Activated CD8-positive, alpha-beta T cell treated with anti-CD3 and anti-CD28 coated beads, Interleukin-2, amount 10 ng/mL, durations not matched to agents 7 days and 5 days (primary cell): ENCODE measurements at regions not wholly inside any gene's neighbourhood (a gene's known extent, or its start where the extent isn't known, plus 50 kb on each side); places are given as distances from the start of the nearest gene placed in this dataset.

Experiments used
- ATAC-seq: fragments of 150-1000 bp; cut with Tn5 transposase; one replicate; pipeline ENCODE4 v1.10.0; 2021; ENCODE audit warnings: moderate library complexity
- CTCF ChIA-PET: fragments of 350-600 bp; sonication (Branson Sonifier 250); formaldehyde crosslinking; loops from one replicate; lab custom pipeline; 2021; ENCODE audit warnings: antibody characterized with exemption; lab: Charles Lee
- POLR2A ChIA-PET: fragments of 350-600 bp; sonication (Branson Sonifier 250); formaldehyde crosslinking; loops from one replicate; lab custom pipeline; 2021; ENCODE audit warnings: antibody characterized with exemption; lab: Charles Lee
- DNase-seq: peaks from one replicate; pipeline ENCODE4 v3.0.0-alpha.2; 2020
- H3K27ac Mint-ChIP-seq: one replicate; pipeline ENCODE4 v1.8.0; 2021; ENCODE audit warnings: mild to moderate bottlenecking, mixed read lengths
- H3K27me3 Mint-ChIP-seq: one replicate; pipeline ENCODE4 v1.8.0; 2021; ENCODE audit warnings: low read depth, mixed read lengths
- H3K36me3 Mint-ChIP-seq: one replicate; pipeline ENCODE4 v1.8.0; 2021; ENCODE audit warnings: low read depth, mixed read lengths
- H3K4me1 Mint-ChIP-seq: one replicate; pipeline ENCODE4 v1.8.0; 2021; ENCODE audit warnings: low read depth, mixed read lengths
- H3K4me3 Mint-ChIP-seq: one replicate; pipeline ENCODE4 v1.8.0; 2021; ENCODE audit warnings: mild to moderate bottlenecking, mixed read lengths
- H3K9me3 Mint-ChIP-seq: one replicate; pipeline ENCODE4 v1.8.0; 2022; ENCODE audit warnings: mixed read lengths; ENCODE audit not compliant: insufficient read depth

DNA sequence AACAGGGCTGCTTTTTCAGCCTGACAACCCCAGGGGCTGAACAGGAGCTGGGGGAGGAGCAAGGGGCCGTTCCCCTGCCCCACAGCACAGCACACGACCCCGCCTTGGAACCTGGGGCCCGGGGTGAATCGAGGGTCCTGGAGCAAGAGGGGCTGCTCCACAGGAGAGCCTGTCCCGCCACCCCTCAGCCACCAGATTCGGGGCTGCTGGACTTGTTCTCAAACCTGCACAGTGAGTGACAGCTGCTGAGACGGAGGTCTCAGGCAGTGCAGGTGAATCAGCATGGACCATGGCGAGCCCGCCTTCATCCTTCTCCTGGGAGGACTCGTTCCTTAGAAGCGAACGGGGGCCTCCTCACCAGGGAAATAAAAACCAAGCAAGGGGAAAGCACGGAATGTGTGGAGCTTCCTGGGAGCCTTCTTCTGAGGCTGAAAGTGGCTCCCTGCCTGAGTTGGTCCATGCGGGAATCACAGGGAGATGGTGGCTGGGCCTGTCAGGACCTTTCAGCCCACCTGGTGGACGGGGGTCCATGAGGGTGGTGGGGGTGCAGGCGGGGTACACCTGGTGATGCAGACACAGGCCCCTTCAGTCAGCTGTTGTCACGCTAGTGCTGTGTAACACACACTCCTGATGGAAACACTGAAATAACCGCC, 125.4 kb downstream of the SIK1 start:
- peaks cover 7% of the 10 kb centered on the region for H3K4me1 Mint-ChIP-seq
- H3K27ac Mint-ChIP-seq, result no peak overlapping the region
- DNase-seq (no peak), ATAC-seq (no peak)
- no peaks in the 10 kb centered on the region for H3K9me3 Mint-ChIP-seq
- no peaks in the 10 kb centered on the region for H3K27me3 Mint-ChIP-seq
- CTCF ChIA-PET, result no interaction called here
- no peaks in the 10 kb centered on the region for H3K36me3 Mint-ChIP-seq
- no peak overlapping the region for H3K4me3 Mint-ChIP-seq
- POLR2A ChIA-PET, result no interaction called here

DNA sequence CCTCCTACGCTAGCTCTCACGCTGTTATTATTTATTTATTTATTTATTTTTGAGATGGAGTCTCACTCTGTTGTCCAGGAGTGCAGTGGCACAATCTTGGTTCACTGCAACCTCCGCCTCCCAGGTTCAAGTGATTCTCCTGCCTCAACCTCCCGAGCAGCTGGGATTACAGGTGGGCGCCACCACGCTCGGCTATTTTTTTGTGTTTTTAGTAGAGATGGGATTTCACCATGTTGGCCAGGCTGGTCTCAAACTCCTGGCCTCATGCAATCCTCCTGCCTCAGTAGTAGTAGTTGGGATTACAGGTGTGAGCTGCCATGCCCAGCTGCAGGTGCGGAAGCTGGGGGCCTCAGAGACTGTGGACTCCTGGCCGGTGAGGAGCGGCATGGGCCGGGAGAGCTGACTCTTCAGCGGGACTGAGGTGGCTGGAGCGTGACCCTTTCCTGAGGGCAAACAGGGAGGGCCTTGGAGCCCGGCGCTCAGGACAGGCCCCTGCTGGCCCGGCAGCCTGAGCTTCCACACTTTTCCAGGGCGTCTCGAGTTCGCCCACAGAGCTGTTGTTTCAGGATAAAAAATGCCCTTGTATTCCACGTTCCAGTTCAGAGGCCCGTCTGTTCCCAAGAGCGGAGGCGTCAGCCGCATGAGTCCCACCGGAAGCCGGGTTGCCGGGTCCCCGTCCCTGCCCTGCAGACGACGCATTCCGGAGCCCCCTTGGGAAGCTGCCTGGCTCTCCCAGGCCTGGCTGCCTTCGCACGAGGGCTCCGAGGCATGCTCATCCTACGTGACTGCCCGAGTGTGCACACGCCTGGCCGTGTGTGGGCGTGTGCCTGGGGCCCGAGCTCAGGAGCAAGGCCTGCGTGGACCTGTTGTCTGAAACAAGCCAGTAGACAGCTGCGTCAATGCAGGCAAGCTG, 126.2 kb downstream of the SIK1 start:
- H3K36me3 Mint-ChIP-seq, result no peaks in the 10 kb centered on the region
- POLR2A ChIA-PET, result interaction anchor here (0.6 kb wide), 1 partner anchor 386 kb away, joined by 4 read pairs; no protein-coding TSS in a partner anchor

DNA sequence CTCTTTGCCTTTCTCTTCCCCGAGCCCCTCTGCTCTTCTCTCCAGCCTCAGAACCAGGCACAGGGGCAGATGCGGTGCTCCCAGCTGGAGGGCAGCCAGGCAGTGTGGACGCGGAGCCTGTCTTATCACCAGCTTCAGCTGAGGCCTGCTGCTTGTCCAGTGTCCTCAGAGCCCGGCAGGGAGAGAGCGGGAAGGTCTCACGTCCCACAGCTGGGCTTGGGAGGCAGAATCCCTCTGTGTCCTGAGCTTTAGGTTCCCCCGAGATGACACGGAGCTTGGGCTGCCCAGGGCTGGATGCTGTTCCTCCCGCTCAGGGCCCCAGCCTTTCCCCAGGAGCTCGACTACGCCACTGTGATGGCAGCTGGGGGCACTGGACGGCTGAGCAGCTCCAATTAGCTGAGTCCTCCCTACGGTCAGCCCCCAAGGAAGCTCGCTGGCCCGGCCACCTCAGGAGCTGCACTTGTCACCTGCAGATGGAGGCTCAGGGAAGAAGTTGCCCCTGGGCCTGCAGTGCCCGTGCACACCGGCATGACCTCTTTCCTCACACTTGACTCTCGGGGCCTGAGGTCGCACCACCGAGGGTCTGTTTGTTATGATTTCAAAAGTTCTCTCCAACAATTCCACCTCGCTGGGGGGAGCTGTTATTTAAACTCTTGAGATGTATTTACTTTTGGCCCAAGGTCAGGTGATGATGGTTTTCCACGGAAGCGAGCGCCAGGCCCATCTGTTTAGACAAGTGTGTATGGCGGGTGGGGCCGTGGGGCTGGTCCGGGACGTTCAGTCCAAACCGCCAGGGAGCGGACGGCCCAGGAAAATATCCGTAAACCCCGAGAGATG, 127.3 kb downstream of the SIK1 start:
- H3K4me1 Mint-ChIP-seq, result peaks cover 7% of the 10 kb centered on the region
- no peaks in the 10 kb centered on the region for H3K36me3 Mint-ChIP-seq
- POLR2A ChIA-PET, result interaction anchor here (0.6 kb wide), 2 partner anchors 21 to 385 kb away, joined by 3 to 4 read pairs; no protein-coding TSS in a partner anchor
- no peak overlapping the region for H3K27ac Mint-ChIP-seq
- no peak overlapping the region for H3K4me3 Mint-ChIP-seq
- no peaks in the 10 kb centered on the region for H3K9me3 Mint-ChIP-seq
- no peak for ATAC-seq
- peaks cover 8% of the 10 kb centered on the region for H3K27me3 Mint-ChIP-seq
- CTCF ChIA-PET, result interaction anchor here (1.1 kb wide), 1 partner anchor 16 kb away, joined by 3 read pairs; no protein-coding TSS in a partner anchor
- no peak for DNase-seq

More for the DNA sequence above, 126.2 kb downstream of the SIK1 start:
- no peaks in the 10 kb centered on the region for H3K9me3 Mint-ChIP-seq
- peaks cover under 1% of the 10 kb centered on the region for H3K27me3 Mint-ChIP-seq
- CTCF ChIA-PET, result no interaction called here
- ATAC-seq (no peak), DNase-seq (no peak)
- peaks cover 7% of the 10 kb centered on the region for H3K4me1 Mint-ChIP-seq
- H3K27ac Mint-ChIP-seq, result no peak overlapping the region
- no peak overlapping the region for H3K4me3 Mint-ChIP-seq

DNA sequence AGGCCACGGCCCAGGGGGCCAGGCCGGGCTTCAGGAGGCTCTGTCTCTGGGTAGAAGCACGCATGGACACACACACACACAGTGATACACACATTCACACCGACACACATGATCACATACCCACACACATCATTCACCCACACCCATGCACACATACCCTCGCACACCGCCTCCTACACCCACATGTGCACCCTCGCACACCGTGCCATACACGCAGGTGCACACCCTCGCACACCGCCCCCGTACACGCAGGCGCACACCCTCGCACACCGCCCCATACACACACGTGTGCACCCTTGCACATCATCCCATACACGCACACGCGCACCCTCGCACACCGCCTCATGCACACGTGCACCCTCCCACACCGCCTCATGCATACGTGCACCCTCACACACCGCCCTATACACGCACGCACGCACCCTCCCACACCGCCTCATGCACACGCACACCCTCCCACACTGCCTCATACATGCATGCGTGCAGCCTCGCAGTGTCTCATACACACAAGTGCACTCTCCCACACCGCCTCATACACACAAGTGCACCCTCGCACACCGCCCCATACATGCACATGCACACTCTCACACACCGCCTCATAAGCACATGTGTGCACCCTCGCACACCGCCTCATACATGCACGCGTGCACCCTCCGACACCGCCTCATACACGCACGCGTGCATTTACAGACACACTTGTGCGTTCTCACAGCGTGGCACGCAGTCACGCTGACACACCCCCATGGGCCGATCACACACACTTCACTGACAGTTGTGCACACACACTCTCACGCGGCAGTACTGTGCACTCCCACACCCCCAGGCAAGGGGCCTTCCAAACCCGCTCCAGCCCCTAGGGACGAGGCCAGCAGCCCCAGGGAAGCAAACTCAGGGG, 128.1 kb downstream of the SIK1 start:
- Mint-ChIP-seq H3K4me1 (peaks cover 3% of the 10 kb centered on the region), H3K9me3 (no peaks in the 10 kb centered on the region), H3K27ac (no peak overlapping the region), H3K4me3 (no peak overlapping the region), H3K36me3 (no peaks in the 10 kb centered on the region), H3K27me3 (peaks cover 13% of the 10 kb centered on the region)
- CTCF ChIA-PET, result interaction anchor here (1.1 kb wide), 1 partner anchor 17 kb away, joined by 3 read pairs; no protein-coding TSS in a partner anchor
- DNase-seq (no peak), ATAC-seq (no peak)
- POLR2A ChIA-PET, result interaction anchor here (0.6 kb wide), 1 partner anchor 20 kb away, joined by 3 read pairs; no protein-coding TSS in a partner anchor

DNA sequence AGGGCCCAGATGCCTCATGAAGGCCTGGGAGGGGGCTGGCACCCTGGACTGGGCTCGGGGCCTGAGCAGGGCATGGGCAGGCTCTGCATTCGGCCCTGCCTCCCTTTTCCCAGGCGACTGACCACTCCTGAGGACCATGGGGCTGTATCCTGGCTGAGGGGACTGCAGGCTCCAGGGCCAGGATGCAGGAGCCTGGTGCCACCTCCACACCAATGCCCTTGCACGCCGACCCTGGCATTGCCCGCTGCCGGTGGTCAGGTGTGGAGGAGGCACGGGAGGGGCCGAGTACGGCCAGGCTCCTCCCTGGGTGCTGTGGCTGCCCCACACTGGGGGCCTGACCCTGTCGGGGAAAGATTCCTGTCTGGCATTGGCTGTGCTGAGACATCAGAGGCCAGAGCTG, 128.9 kb downstream of the SIK1 start:
- POLR2A ChIA-PET, result no interaction called here
- Mint-ChIP-seq H3K4me3 (no peak overlapping the region), H3K27ac (no peak overlapping the region), H3K27me3 (peaks cover 13% of the 10 kb centered on the region), H3K4me1 (peaks cover 3% of the 10 kb centered on the region), H3K9me3 (no peaks in the 10 kb centered on the region), H3K36me3 (no peaks in the 10 kb centered on the region)
- ATAC-seq, result no peak
- CTCF ChIA-PET, result no interaction called here
- DNase-seq, result no peak

GRCh38 chr21:43297391-43297981, 128.7 kb downstream of the CRYAA start:
- ATAC-seq (no peak), DNase-seq (no peak)
- no peaks in the 10 kb centered on the region for H3K36me3 Mint-ChIP-seq
- H3K9me3 Mint-ChIP-seq, result no peaks in the 10 kb centered on the region
- H3K27me3 Mint-ChIP-seq, result peaks cover 13% of the 10 kb centered on the region
- no peak overlapping the region for H3K4me3 Mint-ChIP-seq
- ChIA-PET CTCF (no interaction called here), POLR2A (no interaction called here)
- peaks cover 6% of the 10 kb centered on the region for H3K4me1 Mint-ChIP-seq
- H3K27ac Mint-ChIP-seq, result no peak overlapping the region

DNA sequence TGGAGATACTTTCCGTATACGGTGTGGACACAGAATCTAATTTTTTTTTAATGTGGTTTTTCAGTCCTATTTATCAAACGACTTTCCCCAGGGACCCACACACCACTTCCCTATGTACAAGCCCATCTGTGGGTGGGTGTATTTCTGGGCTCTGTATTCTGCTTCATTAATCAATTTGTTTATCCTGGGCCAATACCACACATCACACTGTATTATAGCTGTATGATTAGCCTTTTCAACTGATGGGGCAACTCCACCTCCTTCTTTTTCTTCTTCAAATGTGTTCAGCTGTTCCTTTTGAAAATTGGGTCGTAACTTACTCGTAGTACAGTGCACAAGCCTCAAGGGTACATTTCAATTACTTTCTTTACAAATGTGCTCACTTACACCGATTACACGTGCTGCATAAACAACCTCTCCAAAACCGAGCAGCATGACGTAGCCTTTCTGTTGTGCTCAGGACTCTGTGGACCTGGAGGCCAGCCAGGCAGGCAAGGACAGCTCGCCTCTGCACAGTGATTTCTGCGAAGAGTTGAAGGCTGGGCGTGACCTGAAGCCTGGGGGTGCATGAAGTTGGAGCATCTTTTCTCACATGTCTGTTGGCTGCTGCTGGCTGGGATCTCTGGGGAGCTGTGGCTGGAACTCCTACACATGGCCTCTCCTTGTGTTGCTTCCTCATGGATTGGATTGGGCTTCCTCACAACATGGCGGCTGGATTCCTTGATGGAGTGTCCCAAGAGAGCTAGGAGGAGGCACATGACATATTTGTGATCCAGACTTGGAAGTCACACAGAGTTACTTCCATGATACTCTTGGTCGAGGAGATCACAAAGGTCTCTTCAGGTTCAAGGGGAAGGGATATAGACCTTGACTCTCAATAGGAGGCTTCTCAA, 126.5 kb downstream of the CRYAA start:
- ChIA-PET CTCF (no interaction called here), POLR2A (no interaction called here)
- Mint-ChIP-seq H3K27me3 (peaks cover 13% of the 10 kb centered on the region), H3K9me3 (no peaks in the 10 kb centered on the region), H3K4me3 (no peak overlapping the region), H3K27ac (no peak overlapping the region), H3K36me3 (no peaks in the 10 kb centered on the region), H3K4me1 (peaks cover 7% of the 10 kb centered on the region)
- DNase-seq (no peak), ATAC-seq (no peak)

DNA sequence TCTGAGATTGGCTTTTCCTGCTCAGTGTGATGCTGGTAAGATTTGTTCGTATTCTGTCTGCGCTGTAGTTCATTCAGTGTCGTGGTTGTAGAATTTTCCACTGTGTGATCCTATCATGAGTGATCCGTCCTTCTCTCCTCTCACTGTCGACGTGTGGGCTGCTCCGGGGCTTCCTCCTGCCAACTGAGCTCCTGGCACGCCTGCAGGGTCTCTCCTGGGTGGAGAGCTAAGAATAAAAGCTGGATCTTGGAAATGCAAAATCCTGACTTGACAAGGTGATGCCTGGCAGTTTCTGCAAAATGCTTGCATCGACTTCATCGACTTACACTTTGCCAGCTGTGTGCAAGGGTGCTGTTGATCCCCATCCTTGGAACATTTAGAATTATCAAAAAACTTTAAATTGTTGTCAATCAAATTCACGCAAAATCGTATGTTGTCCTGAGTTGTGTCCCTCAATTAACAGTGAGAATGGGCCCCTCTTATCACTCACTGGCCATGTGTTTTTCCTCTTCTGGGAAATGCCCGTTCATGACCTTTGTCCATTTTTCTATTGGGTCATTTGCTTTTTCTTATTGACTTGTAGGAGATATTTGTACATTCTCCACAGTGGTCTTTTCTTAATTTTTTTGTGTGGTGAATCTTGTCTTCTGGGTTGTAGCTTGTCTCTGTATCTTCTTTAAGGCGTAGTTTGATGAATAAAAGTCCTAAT, 125.5 kb downstream of the CRYAA start:
- POLR2A ChIA-PET, result no interaction called here
- no peaks in the 10 kb centered on the region for H3K36me3 Mint-ChIP-seq
- no peak for DNase-seq

DNA sequence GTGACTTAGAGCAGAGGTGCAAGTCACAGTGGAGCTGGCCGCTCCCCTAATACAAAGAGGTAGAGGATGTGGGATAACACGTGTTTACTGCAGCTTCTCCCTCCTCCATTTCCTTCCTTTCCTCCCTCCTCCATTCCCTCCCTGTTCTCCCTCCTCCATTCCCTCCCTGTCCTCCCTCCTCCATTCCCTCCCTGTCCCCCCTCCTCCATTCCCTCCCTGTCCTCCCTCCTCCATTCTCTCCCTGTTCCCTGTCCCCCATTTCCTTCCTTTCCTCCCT, 124.0 kb downstream of the CRYAA start:
- ChIA-PET POLR2A (no interaction called here), CTCF (no interaction called here)
- Mint-ChIP-seq H3K27ac (no peak overlapping the region), H3K9me3 (no peaks in the 10 kb centered on the region), H3K4me3 (no peak overlapping the region), H3K27me3 (peaks cover 13% of the 10 kb centered on the region), H3K36me3 (no peaks in the 10 kb centered on the region), H3K4me1 (peaks cover 7% of the 10 kb centered on the region)
- no peak for ATAC-seq
- no peak for DNase-seq

More for the DNA sequence above, 125.5 kb downstream of the CRYAA start:
- no peak for ATAC-seq
- CTCF ChIA-PET, result no interaction called here
- Mint-ChIP-seq H3K9me3 (no peaks in the 10 kb centered on the region), H3K4me3 (no peak overlapping the region), H3K27ac (no peak overlapping the region), H3K27me3 (peaks cover 13% of the 10 kb centered on the region), H3K4me1 (peaks cover 7% of the 10 kb centered on the region)
